ENCODE measurements at regions not wholly inside any gene's neighbourhood (a gene's known extent, or its start where the extent isn't known, plus 50 kb on each side); places are given as distances from the start of the nearest gene placed in this dataset.

DNA sequence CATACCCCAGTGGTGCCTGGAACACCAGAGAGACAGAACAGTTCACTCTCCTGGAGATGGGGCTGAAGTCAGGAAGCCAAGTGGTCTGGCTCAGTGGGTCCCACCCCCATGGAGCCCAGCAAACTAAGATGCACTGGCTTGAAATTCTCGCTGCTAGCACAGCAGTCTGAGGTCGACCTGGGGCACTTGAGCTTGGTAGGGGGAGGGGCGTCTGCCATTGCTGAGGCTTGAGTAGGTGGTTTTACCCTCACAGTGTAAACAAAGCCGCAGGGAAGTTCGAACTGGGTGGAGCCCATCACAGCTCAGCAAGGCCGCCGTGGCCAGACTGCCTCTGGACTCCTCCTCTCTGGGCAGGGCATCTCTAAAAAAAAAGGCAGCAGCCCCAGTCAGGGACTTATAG is 272.0 kb downstream of the KLF13 start:
- TF ChIP-seq POLR2A (IDR thresholded peaks at IDR 0.05) (no peak), POLR2AphosphoS5 (IDR thresholded peaks at IDR 0.05) (no peak)
- TF ChIP-seq, protein P1, sequence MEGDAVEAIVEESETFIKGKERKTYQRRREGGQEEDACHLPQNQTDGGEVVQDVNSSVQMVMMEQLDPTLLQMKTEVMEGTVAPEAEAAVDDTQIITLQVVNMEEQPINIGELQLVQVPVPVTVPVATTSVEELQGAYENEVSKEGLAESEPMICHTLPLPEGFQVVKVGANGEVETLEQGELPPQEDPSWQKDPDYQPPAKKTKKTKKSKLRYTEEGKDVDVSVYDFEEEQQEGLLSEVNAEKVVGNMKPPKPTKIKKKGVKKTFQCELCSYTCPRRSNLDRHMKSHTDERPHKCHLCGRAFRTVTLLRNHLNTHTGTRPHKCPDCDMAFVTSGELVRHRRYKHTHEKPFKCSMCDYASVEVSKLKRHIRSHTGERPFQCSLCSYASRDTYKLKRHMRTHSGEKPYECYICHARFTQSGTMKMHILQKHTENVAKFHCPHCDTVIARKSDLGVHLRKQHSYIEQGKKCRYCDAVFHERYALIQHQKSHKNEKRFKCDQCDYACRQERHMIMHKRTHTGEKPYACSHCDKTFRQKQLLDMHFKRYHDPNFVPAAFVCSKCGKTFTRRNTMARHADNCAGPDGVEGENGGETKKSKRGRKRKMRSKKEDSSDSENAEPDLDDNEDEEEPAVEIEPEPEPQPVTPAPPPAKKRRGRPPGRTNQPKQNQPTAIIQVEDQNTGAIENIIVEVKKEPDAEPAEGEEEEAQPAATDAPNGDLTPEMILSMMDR (IDR thresholded peaks at IDR 0.05): no peak

Data from prostate gland (tissue), 2 donors.